ENCODE measurements at regions not wholly inside any gene's neighbourhood (a gene's known extent, or its start where the extent isn't known, plus 50 kb on each side); places are given as distances from the start of the nearest gene placed in this dataset.

GRCh38 chr6:68026483-68026882 lies 608.6 kb upstream of the ADGRB3 start (continued):
- TF ChIP-seq PBX3 (IDR thresholded peaks at IDR 0.05; ENCODE audit: insufficient replicate concordance, low read depth, low read length) (no peak), BRCA1 (IDR thresholded peaks at IDR 0.05; ENCODE audit: low read depth, low read length) (no peak), JUND (IDR thresholded peaks at IDR 0.05; ENCODE audit: low read depth, low read length) (no peak), BHLHE40 (IDR thresholded peaks at IDR 0.05; ENCODE audit: borderline replicate concordance in 1 of 2, low read depth in 2 of 2, low read length in 1 of 2) (no peak), NR2F1 (conservative IDR thresholded peaks at IDR 0.05) (no peak), SKIL (IDR thresholded peaks at IDR 0.05; ENCODE audit: low read depth, poor library complexity, severe bottlenecking) (no peak), ZBTB33 (IDR thresholded peaks at IDR 0.05) (no peak)

- no peaks in the 10 kb centered on the region for H4K20me1 ChIP-seq (ENCODE audit: control insufficient read depth, insufficient read depth)
- no peak for FAIRE-seq
- no peak overlapping the region for H3K27ac ChIP-seq (ENCODE audit: control insufficient read depth, insufficient read depth)
- no peak overlapping the region for H3K4me2 ChIP-seq (ENCODE audit: control insufficient read depth, insufficient read depth)
- POLR2A ChIA-PET, result no interaction called here
- no peak overlapping the region for H3K4me3 ChIP-seq
- no peaks in the 10 kb centered on the region for H3K79me2 ChIP-seq (ENCODE audit: control insufficient read depth, insufficient read depth, low read length)
- SMC1A ChIA-PET (ENCODE audit: uncharacterized antibody, unreplicated experiment), result interaction anchor here (1.0 to 1.5 kb wide), 3 partner anchors 18 to 74 kb away, joined by 3 to 4 read pairs (median 3); no protein-coding TSS in a partner anchor
- in situ Hi-C loops (cut with MboI) (no loop called here), intact Hi-C loops (cut with micrococcal nuclease; ENCODE audit: unreplicated experiment) (no loop called here)
- no peaks in the 10 kb centered on the region for H3K27me3 ChIP-seq (replicated peaks in 1 of 2; ENCODE audit: control insufficient read depth in 2 of 2, insufficient read depth in 2 of 2, low read length in 1 of 2)
- BruUV-seq (replicated peaks), result no TSS peak
- no peak overlapping the region for H3K9ac ChIP-seq (ENCODE audit: control insufficient read depth, insufficient read depth, low read length)
- no peaks in the 10 kb centered on the region; the same call in 2 of the 3 replicates for H3K9me3 ChIP-seq (replicated peaks; ENCODE audit: control insufficient read depth, insufficient read depth, low read length)
- no peaks in the 10 kb centered on the region for H3K36me3 ChIP-seq (ENCODE audit: control insufficient read depth in 2 of 2, insufficient read depth in 2 of 2, low read length in 1 of 2)
- 90% methylated on average over 3 of the region's 3 CpGs for WGBS (ENCODE audit: insufficient coverage, insufficient replicate concordance, low lambda C conversion rate, missing lambda C conversion rate)
- no peaks in the 10 kb centered on the region for H3K4me1 ChIP-seq (ENCODE audit: control insufficient read depth, insufficient read depth, low read length)
- no peak for DNase-seq (ENCODE audit: low read depth, low spot score)
- CTCF ChIA-PET, result no interaction called here
- H2AFZ ChIP-seq (ENCODE audit: control insufficient read depth, low read depth, low read length), result no peak overlapping the region
- ATAC-seq, result no peak
- RAD21 ChIA-PET (ENCODE audit: unreplicated experiment), result no interaction called here
- TF ChIP-seq RELA (IDR thresholded peaks at IDR 0.05; ENCODE audit: borderline replicate concordance, partially characterized antibody) (no peak), JUND (IDR thresholded peaks at IDR 0.05; ENCODE audit: low read depth, low read length) (no peak), EZH2 (IDR thresholded peaks at IDR 0.05; ENCODE audit: borderline replicate concordance, control insufficient read depth, low read depth, low read length) (no peak), IRF3 (IDR thresholded peaks at IDR 0.05) (no peak), CEBPZ (IDR thresholded peaks at IDR 0.05; ENCODE audit: low read depth, low read length) (no peak), MEF2B (IDR thresholded peaks at IDR 0.05; ENCODE audit: partially characterized antibody, poor library complexity, severe bottlenecking) (no peak)
These were observed 609.3 kb upstream of the ADGRB3 start for GRCh38 chr6:68025764-68026163.
